Keratinocyte (primary cell): ENCODE measurements at regions not wholly inside any gene's neighbourhood (a gene's known extent, or its start where the extent isn't known, plus 50 kb on each side); places are given as distances from the start of the nearest gene placed in this dataset.

Experiments
- DNase-seq: peaks from one replicate; pipeline ENCODE4 v3.0.0-alpha.2; 2011; ENCODE audit warnings: low read depth, missing footprints, low spot score
- FAIRE-seq: peaks from 2 replicates; lab custom pipeline; 2011; peaks lifted over from hg19 to GRCh38; lab: Jason Lieb, UNC
- H2AFZ ChIP-seq: 2 replicates; pipeline ENCODE4 v1.6.0; 2012; ENCODE audit warnings: low read length, control low read depth, inconsistent platforms; ENCODE audit not compliant: control insufficient read depth
- H3K27ac ChIP-seq: 2 replicates; pipeline ENCODE4 v1.5.1; 2011; ENCODE audit warnings: low read length; ENCODE audit not compliant: control insufficient read depth, insufficient read depth
- H3K27me3 ChIP-seq: 3 replicates; pipeline ENCODE4 v1.6.0; 2011; ENCODE audit warnings: low read length; ENCODE audit not compliant: control insufficient read depth, insufficient read depth; ENCODE audit errors: extremely low read depth
- H3K36me3 ChIP-seq, 2 experiments: 2 replicates in 1 of 2; 3 replicates in 1 of 2; pipeline ENCODE4 v1.5.1; 2011; ENCODE audit warnings: low read length in 2 of 2, mild to moderate bottlenecking in 1 of 2; ENCODE audit not compliant: control insufficient read depth in 2 of 2, insufficient read depth in 2 of 2; ENCODE audit errors: extremely low read depth in 1 of 2
- H3K4me1 ChIP-seq: 3 replicates; pipeline ENCODE4 v1.5.1; 2011; ENCODE audit warnings: low read length; ENCODE audit not compliant: control insufficient read depth, insufficient read depth; ENCODE audit errors: extremely low read depth
- H3K4me2 ChIP-seq: 3 replicates; pipeline ENCODE4 v1.6.0; 2011; ENCODE audit warnings: low read depth, low read length; ENCODE audit not compliant: control insufficient read depth, insufficient read depth; ENCODE audit errors: extremely low read depth
- H3K4me3 ChIP-seq, 3 experiments: fragments of 200-600 bp in 1 of 3; sonication (generic) in 1 of 3; 2 replicates in 2 of 3; 3 replicates in 1 of 3; pipeline ENCODE4 v1.5.1; 2011 to 2016; ENCODE audit warnings: low read length in 3 of 3, mild to moderate bottlenecking in 3 of 3, control low read depth in 2 of 3, inconsistent platforms in 1 of 3, low read depth in 1 of 3, mixed read lengths in 1 of 3, mixed run types in 1 of 3, moderate library complexity in 1 of 3; ENCODE audit not compliant: control insufficient read depth in 2 of 3, insufficient read depth in 2 of 3; ENCODE audit errors: extremely low read depth in 1 of 3
- H3K79me2 ChIP-seq: 2 replicates; pipeline ENCODE4 v1.6.0; 2012; ENCODE audit warnings: low read length; ENCODE audit not compliant: control insufficient read depth, insufficient read depth
- H3K9ac ChIP-seq: 3 replicates; pipeline ENCODE4 v1.6.0; 2011; ENCODE audit warnings: low read length; ENCODE audit not compliant: control insufficient read depth, insufficient read depth; ENCODE audit errors: extremely low read depth
- H3K9me1 ChIP-seq: 3 replicates; pipeline ENCODE4 v1.6.0; 2011; ENCODE audit warnings: low read length; ENCODE audit not compliant: control insufficient read depth, insufficient read depth; ENCODE audit errors: extremely low read depth
- H3K9me3 ChIP-seq: 2 replicates; pipeline ENCODE4 v1.5.1; 2012; ENCODE audit warnings: low read depth, low read length; ENCODE audit not compliant: control insufficient read depth
- H4K20me1 ChIP-seq: 3 replicates; pipeline ENCODE4 v1.6.0; 2011; ENCODE audit warnings: low read length; ENCODE audit not compliant: control insufficient read depth, insufficient read depth; ENCODE audit errors: extremely low read depth
- EZH2 ChIP-seq: IDR thresholded peaks from one replicate; pipeline ENCODE4 v1.6.1; 2012; ENCODE audit warnings: inconsistent platforms, mild to moderate bottlenecking, low read length, moderate library complexity
- dilution Hi-C: fragments of 300-500 bp; cut with MboI; formaldehyde crosslinking; loops from one replicate; pipeline ENCODE4 v1.7.0; 2020; ENCODE audit warnings: low sequenced_read_pairs; ENCODE audit not compliant: extremely low pct_ligation_motif_present
- TF ChIP-seq, protein P1 (sequence below), 3 experiments: IDR thresholded peaks in 1 of 3; conservative IDR thresholded peaks in 1 of 3; optimal IDR thresholded peaks in 1 of 3; 2 replicates in 2 of 3; 3 replicates in 1 of 3; pipeline versions ENCODE3 to v1.5.1; 2011; ENCODE audit warnings: low read length in 3 of 3, mild to moderate bottlenecking in 3 of 3, moderate library complexity in 2 of 3, control low read depth in 1 of 3, inconsistent platforms in 1 of 3; ENCODE audit not compliant: insufficient read depth in 2 of 3; ENCODE audit errors: extremely low read depth in 1 of 3

DNA sequence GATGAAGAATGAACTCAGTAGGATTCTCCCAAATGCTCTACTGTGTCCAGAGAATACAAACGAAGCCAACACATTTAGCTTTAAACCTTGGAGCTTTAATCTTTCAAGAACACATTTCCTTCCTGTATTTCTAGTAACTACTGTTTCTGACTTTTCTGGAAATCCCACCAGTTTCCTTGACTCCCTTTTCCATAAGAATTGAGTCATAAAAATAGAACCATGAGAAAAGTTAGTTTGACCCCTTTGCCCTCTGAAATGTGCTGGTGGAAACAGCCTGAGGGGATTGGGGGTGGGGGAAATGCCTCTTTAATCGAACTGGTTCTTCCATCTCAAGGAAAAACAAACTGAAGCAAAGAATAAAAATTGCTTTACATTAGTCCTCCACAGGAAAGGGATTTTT is 123.9 kb downstream of the TMEM17 start:
- Histone ChIP-seq H3K9me3 (no peaks in the 10 kb centered on the region), H3K4me3 (no peak overlapping the region), H3K27me3 (no peaks in the 10 kb centered on the region), H3K4me2 (no peak overlapping the region), H2AFZ (no peak overlapping the region), H3K9ac (no peak overlapping the region), H3K79me2 (no peaks in the 10 kb centered on the region), H3K9me1 (no peaks in the 10 kb centered on the region), H3K36me3 (no peaks in the 10 kb centered on the region), H3K27ac (no peak overlapping the region), H3K4me1 (no peaks in the 10 kb centered on the region), H4K20me1 (no peaks in the 10 kb centered on the region)
- no peak for TF ChIP-seq EZH2
- TF ChIP-seq, protein P1, sequence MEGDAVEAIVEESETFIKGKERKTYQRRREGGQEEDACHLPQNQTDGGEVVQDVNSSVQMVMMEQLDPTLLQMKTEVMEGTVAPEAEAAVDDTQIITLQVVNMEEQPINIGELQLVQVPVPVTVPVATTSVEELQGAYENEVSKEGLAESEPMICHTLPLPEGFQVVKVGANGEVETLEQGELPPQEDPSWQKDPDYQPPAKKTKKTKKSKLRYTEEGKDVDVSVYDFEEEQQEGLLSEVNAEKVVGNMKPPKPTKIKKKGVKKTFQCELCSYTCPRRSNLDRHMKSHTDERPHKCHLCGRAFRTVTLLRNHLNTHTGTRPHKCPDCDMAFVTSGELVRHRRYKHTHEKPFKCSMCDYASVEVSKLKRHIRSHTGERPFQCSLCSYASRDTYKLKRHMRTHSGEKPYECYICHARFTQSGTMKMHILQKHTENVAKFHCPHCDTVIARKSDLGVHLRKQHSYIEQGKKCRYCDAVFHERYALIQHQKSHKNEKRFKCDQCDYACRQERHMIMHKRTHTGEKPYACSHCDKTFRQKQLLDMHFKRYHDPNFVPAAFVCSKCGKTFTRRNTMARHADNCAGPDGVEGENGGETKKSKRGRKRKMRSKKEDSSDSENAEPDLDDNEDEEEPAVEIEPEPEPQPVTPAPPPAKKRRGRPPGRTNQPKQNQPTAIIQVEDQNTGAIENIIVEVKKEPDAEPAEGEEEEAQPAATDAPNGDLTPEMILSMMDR (optimal IDR thresholded peaks at IDR 0.05 in 1 of 3, IDR thresholded peaks at IDR 0.05 in 1 of 3, conservative IDR thresholded peaks at IDR 0.05 in 1 of 3; ENCODE audit: extremely low read depth in 1 of 3, insufficient read depth in 2 of 3, low read length in 3 of 3): no peak
- DNase-seq: no peak
- no peak for FAIRE-seq
- dilution Hi-C loops: no loop called here

DNA sequence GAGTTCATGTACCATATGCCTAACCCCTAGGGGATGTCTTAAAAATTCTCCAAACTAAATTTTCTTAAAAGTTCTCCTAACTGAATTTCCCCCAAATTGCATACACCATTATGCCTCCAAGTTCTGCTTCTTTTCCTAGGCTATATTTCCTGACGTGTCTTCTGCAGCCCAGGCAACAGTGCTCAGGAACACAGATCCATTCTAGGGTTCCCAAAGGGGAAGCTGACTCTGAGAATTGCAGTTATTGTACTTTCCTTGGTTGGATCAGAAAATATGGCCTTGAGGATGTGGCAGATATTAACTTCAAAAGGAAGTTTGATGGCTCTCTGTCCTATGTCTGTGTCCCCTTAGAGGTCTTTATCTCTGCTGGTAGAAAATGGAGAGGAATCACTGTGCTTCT is 124.3 kb downstream of the TMEM17 start:
- Histone ChIP-seq H3K9me1 (no peaks in the 10 kb centered on the region), H3K4me2 (no peak overlapping the region), H4K20me1 (no peaks in the 10 kb centered on the region), H3K9ac (no peak overlapping the region), H3K4me3 (no peak overlapping the region), H3K4me1 (no peaks in the 10 kb centered on the region), H2AFZ (no peak overlapping the region), H3K9me3 (no peaks in the 10 kb centered on the region), H3K27me3 (no peaks in the 10 kb centered on the region), H3K36me3 (no peaks in the 10 kb centered on the region), H3K79me2 (no peaks in the 10 kb centered on the region), H3K27ac (no peak overlapping the region)
- no peak for DNase-seq
- FAIRE-seq: no peak
- TF ChIP-seq, protein P1 (optimal IDR thresholded peaks at IDR 0.05 in 1 of 3, IDR thresholded peaks at IDR 0.05 in 1 of 3, conservative IDR thresholded peaks at IDR 0.05 in 1 of 3; ENCODE audit: extremely low read depth in 1 of 3, insufficient read depth in 2 of 3, low read length in 3 of 3): no peak
- no peak for TF ChIP-seq EZH2
- dilution Hi-C loops: no loop called here
